Natural killer cell (primary cell): ENCODE measurements at regions not wholly inside any gene's neighbourhood (a gene's known extent, or its start where the extent isn't known, plus 50 kb on each side); places are given as distances from the start of the nearest gene placed in this dataset.

Experiments
- ATAC-seq, 3 donors: fragments of 150-1000 bp in 2 of 3; fragments of 200-7000 bp in 1 of 3; cut with Tn5 transposase; 1 replicate in 1 of 3; 2 replicates in 2 of 3; pipeline ENCODE4 v1.10.0; 2021; ENCODE audit warnings: mild to moderate bottlenecking in 2 of 3, moderate library complexity in 2 of 3
- DNase-seq, 2 donors: peaks; one replicate each; pipeline versions ENCODE4 v3.0.0 to v3.0.0-alpha.2; 2013 to 2021; ENCODE audit warnings: mixed read lengths in 1 of 2
- H3K27ac ChIP-seq: one replicate; pipeline ENCODE4 v1.5.1; 2013; ENCODE audit warnings: mild to moderate bottlenecking, low read length
- H3K27me3 ChIP-seq: one replicate; pipeline ENCODE4 v1.6.1; 2013; ENCODE audit warnings: low read length; ENCODE audit not compliant: control insufficient read depth, insufficient read depth
- H3K36me3 ChIP-seq: one replicate; pipeline ENCODE4 v1.6.1; 2013; ENCODE audit warnings: low read length; ENCODE audit not compliant: control insufficient read depth, insufficient read depth
- H3K4me1 ChIP-seq: one replicate; pipeline ENCODE4 v1.6.1; 2013; ENCODE audit warnings: low read length; ENCODE audit not compliant: control insufficient read depth, insufficient read depth
- H3K4me3 ChIP-seq: one replicate; pipeline ENCODE4 v1.5.1; 2013; ENCODE audit warnings: low read length
- H3K9me3 ChIP-seq: one replicate; pipeline ENCODE4 v1.6.1; 2013; ENCODE audit warnings: low read length; ENCODE audit not compliant: control insufficient read depth, insufficient read depth
- H3K27ac Mint-ChIP-seq, 2 donors: one replicate each; pipeline ENCODE4 v1.8.0; 2022; ENCODE audit warnings: mild to moderate bottlenecking in 2 of 2, mixed read lengths in 2 of 2, moderate library complexity in 1 of 2
- H3K27me3 Mint-ChIP-seq, 2 donors: one replicate each; pipeline ENCODE4 v1.8.0; 2022; ENCODE audit warnings: low read depth in 2 of 2, mixed read lengths in 2 of 2
- H3K36me3 Mint-ChIP-seq: one replicate; pipeline ENCODE4 v1.8.0; 2022; ENCODE audit warnings: mixed read lengths
- H3K4me1 Mint-ChIP-seq, 2 donors: one replicate each; pipeline ENCODE4 v1.8.0; 2022; ENCODE audit warnings: mixed read lengths in 2 of 2
- H3K4me3 Mint-ChIP-seq: one replicate; pipeline ENCODE4 v1.8.0; 2022; ENCODE audit warnings: mild to moderate bottlenecking, moderate library complexity, mixed read lengths
- H3K9me3 Mint-ChIP-seq, 2 donors: one replicate each; pipeline ENCODE4 v1.8.0; 2022; ENCODE audit warnings: mixed read lengths in 2 of 2
- WGBS: methylation state at CpG from one replicate; pipeline ENCODE4 v1.1.7; 2013; ENCODE audit warnings: missing lambda C conversion rate; ENCODE audit not compliant: insufficient coverage; 5-methylcytosine and 5-hydroxymethylcytosine counted together
- intact Hi-C: fragments of 100-400 bp; cut with micrococcal nuclease; formaldehyde crosslinking; loops from one replicate; pipeline ENCODE4 v1.14.2; 2022
- TF ChIP-seq, protein P1 (sequence below): fragments of 200-600 bp; IDR thresholded peaks from one replicate; pipeline ENCODE4 v1.8.0; 2022; ENCODE audit warnings: antibody characterized with exemption

DNA sequence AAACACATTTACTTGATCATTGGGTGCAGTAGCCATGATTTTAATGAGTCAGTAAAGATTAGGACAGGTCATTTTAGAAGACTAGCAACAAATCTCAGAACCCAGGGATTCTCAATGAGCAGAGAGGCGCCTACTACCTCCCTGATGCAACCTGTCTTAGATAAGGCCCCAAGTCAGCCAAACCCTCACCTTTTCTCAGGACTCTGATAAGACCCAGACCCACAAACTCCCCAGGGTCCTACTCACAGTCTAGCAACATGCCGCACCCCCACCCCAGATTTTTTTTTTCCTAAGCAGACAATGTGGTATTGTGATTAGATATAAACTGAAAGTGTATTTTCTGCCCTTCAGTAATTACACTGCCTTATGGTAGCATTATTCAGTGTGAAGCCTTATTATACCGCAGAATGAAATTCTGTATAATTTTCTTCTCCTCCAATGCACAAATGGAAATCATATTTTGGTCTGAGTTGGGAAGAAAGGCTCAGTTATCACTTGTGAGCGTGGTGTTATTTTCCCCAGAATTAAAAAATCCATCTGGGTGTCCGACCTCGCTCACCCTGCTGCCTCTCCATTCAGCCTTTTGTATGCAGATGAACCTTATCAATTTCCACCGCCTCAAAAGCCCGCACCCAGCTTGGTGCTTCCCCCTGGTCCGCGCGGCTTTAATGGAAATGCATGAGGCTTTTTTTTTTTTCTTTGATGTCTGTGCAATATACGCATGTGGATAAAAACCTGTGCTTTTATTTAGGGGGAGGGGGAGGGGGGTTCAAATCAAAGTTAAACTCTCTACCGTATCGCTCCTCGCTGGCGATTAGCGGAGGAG is 122.0 kb upstream of the SOX14 start:
- Mint-ChIP-seq H3K27ac (no peak overlapping the region), H3K36me3 (no peaks in the 10 kb centered on the region), H3K9me3 (peaks cover 0 to 3% of the 10 kb centered on the region in 2 donors), H3K27me3 (no peaks in the 10 kb centered on the region), H3K4me1 (no peaks in the 10 kb centered on the region), H3K4me3 (no peak overlapping the region)
- no peak for DNase-seq
- no peaks in the 10 kb centered on the region for H3K27me3 ChIP-seq
- ATAC-seq = no peak
- intact Hi-C loops = no loop called here
- H3K4me1 ChIP-seq = no peaks in the 10 kb centered on the region
- no peaks in the 10 kb centered on the region for H3K9me3 ChIP-seq
- TF ChIP-seq, protein P1, sequence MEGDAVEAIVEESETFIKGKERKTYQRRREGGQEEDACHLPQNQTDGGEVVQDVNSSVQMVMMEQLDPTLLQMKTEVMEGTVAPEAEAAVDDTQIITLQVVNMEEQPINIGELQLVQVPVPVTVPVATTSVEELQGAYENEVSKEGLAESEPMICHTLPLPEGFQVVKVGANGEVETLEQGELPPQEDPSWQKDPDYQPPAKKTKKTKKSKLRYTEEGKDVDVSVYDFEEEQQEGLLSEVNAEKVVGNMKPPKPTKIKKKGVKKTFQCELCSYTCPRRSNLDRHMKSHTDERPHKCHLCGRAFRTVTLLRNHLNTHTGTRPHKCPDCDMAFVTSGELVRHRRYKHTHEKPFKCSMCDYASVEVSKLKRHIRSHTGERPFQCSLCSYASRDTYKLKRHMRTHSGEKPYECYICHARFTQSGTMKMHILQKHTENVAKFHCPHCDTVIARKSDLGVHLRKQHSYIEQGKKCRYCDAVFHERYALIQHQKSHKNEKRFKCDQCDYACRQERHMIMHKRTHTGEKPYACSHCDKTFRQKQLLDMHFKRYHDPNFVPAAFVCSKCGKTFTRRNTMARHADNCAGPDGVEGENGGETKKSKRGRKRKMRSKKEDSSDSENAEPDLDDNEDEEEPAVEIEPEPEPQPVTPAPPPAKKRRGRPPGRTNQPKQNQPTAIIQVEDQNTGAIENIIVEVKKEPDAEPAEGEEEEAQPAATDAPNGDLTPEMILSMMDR = no peak
- no peaks in the 10 kb centered on the region for H3K36me3 ChIP-seq
- no peak overlapping the region for H3K4me3 ChIP-seq
- WGBS = 27% methylated on average over 14 of the region's 17 CpGs
- no peak overlapping the region for H3K27ac ChIP-seq

DNA sequence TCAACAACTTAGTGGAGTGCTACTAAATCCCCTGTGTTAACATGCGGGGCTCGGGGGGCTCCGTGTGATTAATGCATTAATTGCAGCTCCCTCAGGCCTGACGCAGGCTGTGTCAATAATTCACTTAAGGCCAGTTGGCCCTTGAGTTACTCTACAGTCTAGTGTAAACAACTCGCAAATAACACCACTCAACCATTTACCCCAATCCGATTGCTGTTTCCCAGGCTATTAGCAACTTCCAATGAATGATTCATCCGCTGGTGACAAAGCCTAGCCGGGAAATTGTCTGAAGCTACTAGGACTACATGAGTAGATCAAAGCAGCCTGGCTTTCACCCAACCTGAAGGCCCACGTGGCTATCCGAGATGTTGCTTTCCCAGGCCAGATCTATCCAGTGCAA is 121.3 kb upstream of the SOX14 start:
- Mint-ChIP-seq H3K27me3 (no peaks in the 10 kb centered on the region), H3K27ac (no peak overlapping the region), H3K36me3 (no peaks in the 10 kb centered on the region), H3K4me1 (no peaks in the 10 kb centered on the region), H3K9me3 (peaks cover 0 to 5% of the 10 kb centered on the region in 2 donors), H3K4me3 (no peak overlapping the region)
- intact Hi-C loops = no loop called here
- WGBS = 20% methylated on average over 10 of the region's 10 CpGs
- ATAC-seq (no peak), DNase-seq (no peak)
- no peak overlapping the region for H3K27ac ChIP-seq
- H3K4me3 ChIP-seq = no peak overlapping the region
- H3K4me1 ChIP-seq = no peaks in the 10 kb centered on the region
- no peaks in the 10 kb centered on the region for H3K9me3 ChIP-seq
- H3K27me3 ChIP-seq = no peaks in the 10 kb centered on the region
- H3K36me3 ChIP-seq = no peaks in the 10 kb centered on the region
- TF ChIP-seq, protein P1 = no peak

DNA sequence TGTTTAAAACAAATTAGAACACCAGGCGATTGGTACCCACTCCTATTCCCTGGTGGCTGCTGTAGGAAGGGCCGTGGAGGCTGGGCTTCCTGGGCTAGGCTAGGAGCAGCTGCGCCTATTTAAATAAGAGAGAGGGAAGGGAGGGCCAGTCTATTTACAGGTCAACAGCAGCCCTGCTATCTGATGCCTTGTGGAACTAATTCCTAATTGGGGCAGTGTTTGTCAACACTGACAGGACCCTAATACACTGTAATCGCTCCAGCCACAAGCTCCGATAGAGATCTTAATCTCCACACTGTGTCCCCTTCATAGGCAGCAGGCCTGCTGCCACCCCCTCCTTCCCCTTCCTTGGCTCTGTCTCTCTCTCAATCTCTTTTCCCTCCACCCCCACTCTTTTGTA is 116.9 kb upstream of the SOX14 start:
- no peak for DNase-seq
- peaks cover 16 to 18% of the 10 kb centered on the region in 2 donors for H3K9me3 Mint-ChIP-seq
- TF ChIP-seq, protein P1 = no peak
- no peaks in the 10 kb centered on the region for H3K36me3 Mint-ChIP-seq
- no peaks in the 10 kb centered on the region for H3K4me1 ChIP-seq
- no peak overlapping the region for H3K27ac ChIP-seq
- H3K4me3 Mint-ChIP-seq = no peak overlapping the region
- no peak overlapping the region for H3K4me3 ChIP-seq
- 25% methylated on average over 5 of the region's 5 CpGs for WGBS
- no peaks in the 10 kb centered on the region for H3K27me3 Mint-ChIP-seq
- no peak overlapping the region for H3K27ac Mint-ChIP-seq
- no peaks in the 10 kb centered on the region for H3K4me1 Mint-ChIP-seq
- H3K36me3 ChIP-seq = no peaks in the 10 kb centered on the region
- intact Hi-C loops = no loop called here
- no peaks in the 10 kb centered on the region for H3K27me3 ChIP-seq
- H3K9me3 ChIP-seq = peaks cover 4% of the 10 kb centered on the region
- no peak for ATAC-seq
